HG03103 (cell line): ENCODE measurements at regions not wholly inside any gene's neighbourhood (a gene's known extent, or its start where the extent isn't known, plus 50 kb on each side); places are given as distances from the start of the nearest gene placed in this dataset.

ENCODE experiments used
- ATAC-seq: cut with Tn5 transposase; IDR thresholded peaks from one replicate; pipeline ENCODE4 v1.9.1; 2021; ENCODE audit warnings: low read depth; ENCODE audit not compliant: unreplicated experiment

GRCh38 chr9:86836266-86836665 lies 111.0 kb downstream of the GAS1 start:
- no peak for ATAC-seq

GRCh38 chr9:86830356-86830755 lies 117.0 kb downstream of the GAS1 start:
- no peak for ATAC-seq

GRCh38 chr9:86829496-86830046 lies 117.7 kb downstream of the GAS1 start:
- ATAC-seq, result no peak

GRCh38 chr9:86828631-86829030 lies 118.7 kb downstream of the GAS1 start:
- no peak for ATAC-seq

GRCh38 chr9:86827893-86828292 lies 119.4 kb downstream of the GAS1 start:
- no peak for ATAC-seq

- no peak for ATAC-seq
Measured at GRCh38 chr9:86825299-86825698, 122.0 kb downstream of the GAS1 start.

GRCh38 chr9:86822006-86822801 lies 125.1 kb downstream of the GAS1 start:
- ATAC-seq, result no peak

GRCh38 chr9:86821006-86821845 lies 126.1 kb downstream of the GAS1 start:
- no peak for ATAC-seq

GRCh38 chr9:86819552-86819951 lies 127.8 kb downstream of the GAS1 start:
- ATAC-seq, result no peak

GRCh38 chr9:86818636-86819035 lies 128.7 kb downstream of the GAS1 start:
- ATAC-seq, result no peak

- no peak for ATAC-seq
Measured at GRCh38 chr9:86816868-86817267, 130.4 kb downstream of the GAS1 start.

- ATAC-seq, result no peak
Measured at GRCh38 chr9:86816366-86816765, 130.9 kb downstream of the GAS1 start.

GRCh38 chr9:86812616-86813015 lies 134.7 kb downstream of the GAS1 start:
- no peak for ATAC-seq

GRCh38 chr9:86809759-86810367 lies 137.4 kb downstream of the GAS1 start:
- ATAC-seq, result no peak

- ATAC-seq, result no peak
Measured at GRCh38 chr9:86809151-86809550, 138.2 kb downstream of the GAS1 start.

GRCh38 chr9:86807367-86807976 lies 139.8 kb downstream of the GAS1 start:
- no peak for ATAC-seq

- no peak for ATAC-seq
Measured at GRCh38 chr9:86804011-86804410, 143.3 kb downstream of the GAS1 start.

- no peak for ATAC-seq
Measured at GRCh38 chr9:86802900-86803673, 144.2 kb downstream of the GAS1 start.

GRCh38 chr9:86801246-86801645 lies 146.1 kb downstream of the GAS1 start:
- ATAC-seq, result no peak

- no peak for ATAC-seq
Measured at GRCh38 chr9:86800681-86801080, 146.6 kb downstream of the GAS1 start.
